HUES64 (cell line): ENCODE measurements at regions not wholly inside any gene's neighbourhood (a gene's known extent, or its start where the extent isn't known, plus 50 kb on each side); places are given as distances from the start of the nearest gene placed in this dataset.

Source experiments
- H3K27ac ChIP-seq: 2 replicates; pipeline ENCODE4 v1.7.0; 2013; ENCODE audit warnings: low read depth, low read length, inconsistent platforms
- H3K27me3 ChIP-seq: 2 replicates; pipeline ENCODE4 v1.6.1; 2013; ENCODE audit warnings: mild to moderate bottlenecking, low read length; ENCODE audit not compliant: insufficient read depth
- H3K36me3 ChIP-seq: 2 replicates; pipeline ENCODE4 v1.6.1; 2013; ENCODE audit warnings: mild to moderate bottlenecking, low read length; ENCODE audit not compliant: insufficient read depth
- H3K4me1 ChIP-seq: 2 replicates; pipeline ENCODE4 v1.6.1; 2013; ENCODE audit warnings: mild to moderate bottlenecking, low read length, moderate library complexity; ENCODE audit not compliant: insufficient read depth
- H3K4me3 ChIP-seq: 2 replicates; pipeline ENCODE4 v1.5.1; 2013; ENCODE audit warnings: mild to moderate bottlenecking, low read length, moderate library complexity
- H3K9ac ChIP-seq: 2 replicates; pipeline ENCODE4 v1.6.1; 2013; ENCODE audit warnings: mild to moderate bottlenecking, low read depth, low read length
- H3K9me3 ChIP-seq: 2 replicates; pipeline ENCODE4 v1.6.1; 2013; ENCODE audit warnings: low read depth, low read length; ENCODE audit not compliant: insufficient read depth
- WGBS: fragments of 150-250, 120-280 bp; methylation state at CpG from one replicate; pipeline ENCODE4 v1.1.7; 2013; ENCODE audit warnings: missing lambda C conversion rate; 5-methylcytosine and 5-hydroxymethylcytosine counted together

- Histone ChIP-seq H3K27ac (no peak overlapping the region), H3K9me3 (no peaks in the 10 kb centered on the region), H3K9ac (no peak overlapping the region), H3K4me1 (no peaks in the 10 kb centered on the region), H3K27me3 (no peaks in the 10 kb centered on the region), H3K4me3 (no peak overlapping the region), H3K36me3 (no peaks in the 10 kb centered on the region)
- WGBS, result 70% methylated on average over 1 of the region's 2 CpGs
Observed at GRCh38 chr13:91297503-91297902, 50.0 kb upstream of the MIR17HG start.
